SK-N-SH (cell line): ENCODE measurements at regions not wholly inside any gene's neighbourhood (a gene's known extent, or its start where the extent isn't known, plus 50 kb on each side); places are given as distances from the start of the nearest gene placed in this dataset.

Experiments used
- CTCF ChIA-PET: fragments of 300-600, 350-600 bp; formaldehyde crosslinking; extraction: SDS; loops from one replicate; lab custom pipeline; 2021; lab: Yijun Ruan, JAX
- POLR2A ChIA-PET: fragments of 350-600 bp; sonication (Branson Sonifier 250); formaldehyde crosslinking; extraction: SDS; loops from one replicate; lab custom pipeline; 2020; ENCODE audit warnings: antibody characterized with exemption, inconsistent platforms; lab: Yijun Ruan, JAX
- DNase-seq: peaks from one replicate; pipeline ENCODE4 v3.0.0; 2012
- H2AFZ ChIP-seq: fragments of 200-600 bp; sonication (generic); 2 replicates; pipeline ENCODE4 v1.8.1; 2016; ENCODE audit warnings: antibody characterized with exemption, mild to moderate bottlenecking, low read depth
- H3F3A ChIP-seq: fragments of 200-600 bp; sonication (generic); replicated peaks from 2 replicates; pipeline ENCODE3; 2016; ENCODE audit warnings: antibody characterized with exemption, mild to moderate bottlenecking; ENCODE audit not compliant: insufficient read depth
- H3K27ac ChIP-seq, 2 experiments: fragments of 200-500 bp in 1 of 2; fragments of 200-600 bp in 1 of 2; sonication (Bioruptor generic) in 1 of 2; sonication (generic), shearing (Covaris generic) in 1 of 2; 2 replicates each; pipeline versions ENCODE4 v1.5.1 to v1.6.1; 2014 to 2016; ENCODE audit warnings: low read depth in 2 of 2, inconsistent platforms in 1 of 2, low read length in 1 of 2, mild to moderate bottlenecking in 1 of 2, mixed read lengths in 1 of 2
- H3K27me3 ChIP-seq: fragments of 200-600 bp; sonication (generic), shearing (Covaris generic); 2 replicates; pipeline ENCODE4 v1.6.1; 2016; ENCODE audit warnings: mixed run types; ENCODE audit not compliant: insufficient read depth
- H3K36me3 ChIP-seq, 2 experiments: fragments of 200-500 bp in 1 of 2; fragments of 200-600 bp in 1 of 2; sonication (Bioruptor generic) in 1 of 2; sonication (generic) in 1 of 2; replicated peaks in 1 of 2; 2 replicates each; pipeline versions ENCODE3 to v1.5.1; 2014 to 2016; ENCODE audit warnings: low read length in 1 of 2, mild to moderate bottlenecking in 1 of 2; ENCODE audit not compliant: insufficient read depth in 2 of 2, control insufficient read depth in 1 of 2
- H3K4me1 ChIP-seq, 2 experiments: fragments of 200-500 bp in 1 of 2; fragments of 200-600 bp in 1 of 2; sonication (Bioruptor generic) in 1 of 2; sonication (generic), shearing (Covaris generic) in 1 of 2; 2 replicates each; pipeline versions ENCODE4 v1.5.1 to v1.6.1; 2014 to 2016; ENCODE audit warnings: low read depth in 1 of 2, low read length in 1 of 2, mixed run types in 1 of 2; ENCODE audit not compliant: insufficient read depth in 2 of 2, control insufficient read depth in 1 of 2
- H3K4me2 ChIP-seq: fragments of 200-600 bp; sonication (generic), shearing (Covaris generic); 2 replicates; pipeline ENCODE4 v1.6.1; 2017; ENCODE audit warnings: mixed run types
- H3K4me3 ChIP-seq, 2 experiments: fragments of 200-500 bp in 1 of 2; fragments of 200-600 bp in 1 of 2; sonication (Bioruptor generic) in 1 of 2; sonication (generic), shearing (Covaris generic) in 1 of 2; 2 replicates each; pipeline versions ENCODE4 v1.5.1 to v1.8.1; 2014 to 2016; ENCODE audit warnings: low read depth in 2 of 2, inconsistent platforms in 1 of 2, low read length in 1 of 2, mild to moderate bottlenecking in 1 of 2, mixed read lengths in 1 of 2, moderate library complexity in 1 of 2
- H3K79me2 ChIP-seq: fragments of 200-600 bp; sonication (generic); 2 replicates; pipeline ENCODE4 v1.8.1; 2017; ENCODE audit warnings: mild to moderate bottlenecking; ENCODE audit not compliant: insufficient read depth
- H3K9ac ChIP-seq: fragments of 200-600 bp; sonication (generic); 2 replicates; pipeline ENCODE4 v1.6.1; 2017; ENCODE audit warnings: mixed run types
- H3K9me2 ChIP-seq: fragments of 200-600 bp; sonication (generic); 2 replicates; pipeline ENCODE4 v1.6.1; 2017; ENCODE audit warnings: mixed run types
- H3K9me3 ChIP-seq: fragments of 200-600 bp; sonication (generic); 2 replicates; pipeline ENCODE4 v1.6.1; 2017; ENCODE audit warnings: mixed run types, mild to moderate bottlenecking, moderate library complexity
- H4K20me1 ChIP-seq: fragments of 200-600 bp; sonication (generic); 2 replicates; pipeline ENCODE4 v1.6.1; 2017; ENCODE audit warnings: mild to moderate bottlenecking, mixed run types; ENCODE audit not compliant: insufficient read depth
- ELF1 ChIP-seq: IDR thresholded peaks from 2 replicates; pipeline ENCODE4 v1.4.0; 2012
- EP300 ChIP-seq, 2 experiments: IDR thresholded peaks; 2 replicates each; pipeline versions ENCODE4 v1.4.0 to v1.6.1; 2012; ENCODE audit warnings: borderline replicate concordance in 1 of 2, low read depth in 1 of 2, low read length in 1 of 2
- EZH2phosphoT487 ChIP-seq: fragments of 200-600 bp; sonication (generic); IDR thresholded peaks from 2 replicates; pipeline ENCODE4 v1.6.1; 2017; ENCODE audit warnings: low read depth, mixed run types, mild to moderate bottlenecking, antibody characterized with exemption, moderate library complexity, borderline replicate concordance
- FOSL2 ChIP-seq: IDR thresholded peaks from 2 replicates; pipeline ENCODE4 v1.4.0; 2012; ENCODE audit warnings: low read depth, mild to moderate bottlenecking, moderate library complexity, borderline replicate concordance
- FOXJ3 ChIP-seq: sonication (generic); formaldehyde crosslinking; IDR thresholded peaks from 2 replicates; pipeline ENCODE4 v1.5.1; 2020; ENCODE audit warnings: mild to moderate bottlenecking, missing genetic modification reagents
- GATA2 ChIP-seq: sonication (generic); formaldehyde crosslinking; IDR thresholded peaks from 2 replicates; pipeline ENCODE4 v1.5.0; 2020; ENCODE audit warnings: mild to moderate bottlenecking, missing genetic modification reagents
- JUND ChIP-seq: IDR thresholded peaks from 2 replicates; pipeline ENCODE4 v1.4.0; 2012
- MXI1 ChIP-seq: IDR thresholded peaks from 2 replicates; pipeline ENCODE4 v1.6.1; 2012; ENCODE audit warnings: mild to moderate bottlenecking, low read depth, low read length, improper control_type of control experiment
- RAD21 ChIP-seq: IDR thresholded peaks from 2 replicates; pipeline ENCODE4 v1.6.1; 2012; ENCODE audit warnings: mild to moderate bottlenecking, low read length
- RCOR1 ChIP-seq: fragments of 150-350 bp; IDR thresholded peaks from 2 replicates; pipeline ENCODE4 v1.6.1; 2017; ENCODE audit warnings: antibody characterized with exemption, low read length
- RXRA ChIP-seq: IDR thresholded peaks from 2 replicates; pipeline ENCODE4 v1.4.0; 2012; ENCODE audit warnings: low read depth, mild to moderate bottlenecking, borderline replicate concordance
- TAF1 ChIP-seq: IDR thresholded peaks from 2 replicates; pipeline ENCODE4 v1.6.1; 2012; ENCODE audit warnings: low read depth, mild to moderate bottlenecking, low read length, moderate library complexity, borderline replicate concordance
- TCF12 ChIP-seq: IDR thresholded peaks from 2 replicates; pipeline ENCODE4 v1.4.0; 2012
- TEAD4 ChIP-seq: IDR thresholded peaks from 2 replicates; pipeline ENCODE4 v1.4.0; 2012; ENCODE audit warnings: mild to moderate bottlenecking, borderline replicate concordance; ENCODE audit not compliant: insufficient read depth
- WGBS: methylation state at CpG from one replicate; pipeline ENCODE4 v1.1.6; 2017; ENCODE audit warnings: low lambda C conversion rate; 5-methylcytosine and 5-hydroxymethylcytosine counted together
- TF ChIP-seq, protein P1 (sequence below): fragments of 150-350 bp; IDR thresholded peaks from 2 replicates; pipeline ENCODE4 v1.6.1; 2016; ENCODE audit warnings: mild to moderate bottlenecking, low read depth, low read length
- TF ChIP-seq, protein P2 (sequence below): fragments of 200-600 bp; sonication (generic); IDR thresholded peaks from 2 replicates; pipeline ENCODE4 v1.6.1; 2017; ENCODE audit warnings: antibody characterized with exemption, mild to moderate bottlenecking, moderate library complexity

DNA sequence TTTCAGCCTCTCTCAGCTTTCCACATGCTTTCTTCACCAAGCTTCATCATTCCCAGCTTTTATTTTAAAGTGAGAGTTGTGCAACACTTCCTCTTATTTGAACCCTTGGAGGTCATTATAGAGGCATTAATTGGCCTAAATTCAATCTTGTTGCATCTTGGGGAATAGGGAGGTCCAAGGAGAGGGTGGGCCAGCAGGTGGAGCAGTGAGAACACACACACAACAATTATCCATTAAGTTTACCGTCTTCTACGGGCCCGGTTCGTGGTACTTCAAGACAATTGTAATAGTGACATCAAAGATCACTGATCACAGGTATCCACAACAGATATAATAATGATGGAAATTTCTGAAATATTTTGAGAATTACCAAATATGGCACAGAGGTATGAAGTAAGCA lies 457.2 kb upstream of the SMIM21 start:
- H3K9ac ChIP-seq: no peak overlapping the region
- TF ChIP-seq FOSL2: no peak
- TF ChIP-seq MXI1: no peak
- TF ChIP-seq RCOR1: no peak
- TF ChIP-seq TEAD4: no peak
- no peak for TF ChIP-seq EZH2phosphoT487
- no peak for TF ChIP-seq JUND
- H3K4me2 ChIP-seq: no peak overlapping the region
- ChIA-PET CTCF (no interaction called here), POLR2A (no interaction called here)
- no peak overlapping the region for H3K27ac ChIP-seq
- WGBS: 66% methylated on average over 4 of the region's 4 CpGs
- no peaks in the 10 kb centered on the region for H3K36me3 ChIP-seq
- no peaks in the 10 kb centered on the region for H3F3A ChIP-seq
- H3K9me3 ChIP-seq: no peaks in the 10 kb centered on the region; the same call in 1 of the 2 replicates
- no peaks in the 10 kb centered on the region for H3K79me2 ChIP-seq
- DNase-seq: no peak
- H3K27me3 ChIP-seq: no peaks in the 10 kb centered on the region
- no peaks in the 10 kb centered on the region for H4K20me1 ChIP-seq
- H3K9me2 ChIP-seq: no peaks in the 10 kb centered on the region
- H2AFZ ChIP-seq: no peak overlapping the region
- H3K4me1 ChIP-seq: peaks cover 0 to 5% of the 10 kb centered on the region in 2 experiments; a peak in 2 of 4 replicates
- H3K4me3 ChIP-seq: no peak overlapping the region

DNA sequence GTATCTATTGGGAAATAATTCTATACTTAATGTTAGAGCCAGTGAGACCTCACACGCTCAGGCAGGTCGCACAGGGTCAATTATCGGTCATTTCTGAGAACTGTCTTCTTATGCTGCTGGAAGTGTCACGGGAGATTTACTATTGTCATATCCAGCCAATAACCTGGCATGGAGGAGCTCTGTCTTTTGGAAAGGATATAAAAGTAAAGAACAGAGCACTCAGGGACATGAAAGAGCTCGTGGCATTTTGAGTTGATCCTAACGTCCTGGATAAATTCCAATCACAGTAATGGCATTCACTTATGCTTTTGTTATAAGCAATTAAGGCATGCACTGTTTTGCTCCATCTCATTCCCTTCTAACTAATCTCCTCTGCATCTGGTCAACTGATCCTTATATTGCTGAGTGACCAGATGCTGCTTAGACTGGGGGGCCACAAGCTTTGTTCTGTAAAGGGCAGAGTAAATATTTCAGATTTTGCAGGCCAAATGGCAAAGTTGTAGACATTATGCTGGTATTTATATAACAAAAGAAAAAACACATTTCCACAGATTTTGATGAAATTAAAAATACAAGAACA lies 453.5 kb upstream of the SMIM21 start:
- peak; percentile 31 for DNase-seq
- Histone ChIP-seq H3K9me3 (no peaks in the 10 kb centered on the region), H3F3A (no peaks in the 10 kb centered on the region), H3K4me2 (no peak overlapping the region), H3K9ac (no peak overlapping the region), H3K27me3 (no peaks in the 10 kb centered on the region), H4K20me1 (no peaks in the 10 kb centered on the region), H3K9me2 (no peaks in the 10 kb centered on the region), H3K36me3 (no peaks in the 10 kb centered on the region), H3K4me3 (no peak overlapping the region), H3K79me2 (no peaks in the 10 kb centered on the region), H2AFZ (no peak overlapping the region), H3K27ac (no peak overlapping the region), H3K4me1 (peaks cover 0 to 5% of the 10 kb centered on the region in 2 experiments; a peak in 2 of 4 replicates)
- ChIA-PET CTCF (interaction anchor here (0.8 to 1.1 kb wide), 2 partner anchors 12 to 17 kb away, joined by 3 read pairs; no protein-coding TSS in a partner anchor), POLR2A (no interaction called here)
- TF ChIP-seq, protein P1, sequence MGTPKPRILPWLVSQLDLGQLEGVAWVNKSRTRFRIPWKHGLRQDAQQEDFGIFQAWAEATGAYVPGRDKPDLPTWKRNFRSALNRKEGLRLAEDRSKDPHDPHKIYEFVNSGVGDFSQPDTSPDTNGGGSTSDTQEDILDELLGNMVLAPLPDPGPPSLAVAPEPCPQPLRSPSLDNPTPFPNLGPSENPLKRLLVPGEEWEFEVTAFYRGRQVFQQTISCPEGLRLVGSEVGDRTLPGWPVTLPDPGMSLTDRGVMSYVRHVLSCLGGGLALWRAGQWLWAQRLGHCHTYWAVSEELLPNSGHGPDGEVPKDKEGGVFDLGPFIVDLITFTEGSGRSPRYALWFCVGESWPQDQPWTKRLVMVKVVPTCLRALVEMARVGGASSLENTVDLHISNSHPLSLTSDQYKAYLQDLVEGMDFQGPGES: no peak
- TF ChIP-seq RXRA (no peak), GATA2 (CRISPR knock-in tag) (no peak), RAD21 (no peak), TCF12 (no peak), TAF1 (no peak), RCOR1 (no peak), FOXJ3 (CRISPR knock-in tag) (no peak), EP300 (IDR thresholded peaks at IDR 0.05; ENCODE audit: borderline replicate concordance in 1 of 2, low read depth in 1 of 2, low read length in 1 of 2) (no peak), EZH2phosphoT487 (no peak), ELF1 (no peak), JUND (no peak)
- TF ChIP-seq, protein P2, sequence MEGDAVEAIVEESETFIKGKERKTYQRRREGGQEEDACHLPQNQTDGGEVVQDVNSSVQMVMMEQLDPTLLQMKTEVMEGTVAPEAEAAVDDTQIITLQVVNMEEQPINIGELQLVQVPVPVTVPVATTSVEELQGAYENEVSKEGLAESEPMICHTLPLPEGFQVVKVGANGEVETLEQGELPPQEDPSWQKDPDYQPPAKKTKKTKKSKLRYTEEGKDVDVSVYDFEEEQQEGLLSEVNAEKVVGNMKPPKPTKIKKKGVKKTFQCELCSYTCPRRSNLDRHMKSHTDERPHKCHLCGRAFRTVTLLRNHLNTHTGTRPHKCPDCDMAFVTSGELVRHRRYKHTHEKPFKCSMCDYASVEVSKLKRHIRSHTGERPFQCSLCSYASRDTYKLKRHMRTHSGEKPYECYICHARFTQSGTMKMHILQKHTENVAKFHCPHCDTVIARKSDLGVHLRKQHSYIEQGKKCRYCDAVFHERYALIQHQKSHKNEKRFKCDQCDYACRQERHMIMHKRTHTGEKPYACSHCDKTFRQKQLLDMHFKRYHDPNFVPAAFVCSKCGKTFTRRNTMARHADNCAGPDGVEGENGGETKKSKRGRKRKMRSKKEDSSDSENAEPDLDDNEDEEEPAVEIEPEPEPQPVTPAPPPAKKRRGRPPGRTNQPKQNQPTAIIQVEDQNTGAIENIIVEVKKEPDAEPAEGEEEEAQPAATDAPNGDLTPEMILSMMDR: no peak
- 24% methylated on average over 6 of the region's 6 CpGs for WGBS
